ENCODE measurements at regions not wholly inside any gene's neighbourhood (a gene's known extent, or its start where the extent isn't known, plus 50 kb on each side); places are given as distances from the start of the nearest gene placed in this dataset.

DNA sequence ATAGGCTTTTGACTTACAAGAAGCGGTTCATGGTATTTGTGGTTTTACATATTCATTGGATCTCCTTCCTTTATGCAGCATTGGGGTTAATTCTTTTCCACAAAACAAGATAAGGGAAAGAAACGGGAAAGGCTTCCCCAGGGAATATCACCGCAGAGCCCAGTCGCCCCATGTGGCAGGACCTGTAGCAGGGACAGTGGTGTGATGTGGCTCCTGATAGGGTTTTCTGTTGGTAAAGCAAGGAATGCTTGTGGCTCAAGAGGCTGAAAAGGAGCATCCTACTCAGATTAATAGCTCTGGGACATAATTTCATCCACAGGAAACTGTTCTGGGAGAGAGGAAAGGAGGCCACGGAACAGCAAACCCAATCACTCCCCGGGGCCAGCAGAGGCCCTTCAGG, 699.9 kb downstream of the MTRR start:
- TF ChIP-seq, protein P1, sequence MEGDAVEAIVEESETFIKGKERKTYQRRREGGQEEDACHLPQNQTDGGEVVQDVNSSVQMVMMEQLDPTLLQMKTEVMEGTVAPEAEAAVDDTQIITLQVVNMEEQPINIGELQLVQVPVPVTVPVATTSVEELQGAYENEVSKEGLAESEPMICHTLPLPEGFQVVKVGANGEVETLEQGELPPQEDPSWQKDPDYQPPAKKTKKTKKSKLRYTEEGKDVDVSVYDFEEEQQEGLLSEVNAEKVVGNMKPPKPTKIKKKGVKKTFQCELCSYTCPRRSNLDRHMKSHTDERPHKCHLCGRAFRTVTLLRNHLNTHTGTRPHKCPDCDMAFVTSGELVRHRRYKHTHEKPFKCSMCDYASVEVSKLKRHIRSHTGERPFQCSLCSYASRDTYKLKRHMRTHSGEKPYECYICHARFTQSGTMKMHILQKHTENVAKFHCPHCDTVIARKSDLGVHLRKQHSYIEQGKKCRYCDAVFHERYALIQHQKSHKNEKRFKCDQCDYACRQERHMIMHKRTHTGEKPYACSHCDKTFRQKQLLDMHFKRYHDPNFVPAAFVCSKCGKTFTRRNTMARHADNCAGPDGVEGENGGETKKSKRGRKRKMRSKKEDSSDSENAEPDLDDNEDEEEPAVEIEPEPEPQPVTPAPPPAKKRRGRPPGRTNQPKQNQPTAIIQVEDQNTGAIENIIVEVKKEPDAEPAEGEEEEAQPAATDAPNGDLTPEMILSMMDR (conservative IDR thresholded peaks at IDR 0.05 in 1 of 2, IDR thresholded peaks at IDR 0.05 in 1 of 2; ENCODE audit: low read depth in 1 of 2, low read length in 2 of 2) = no peak
- TF ChIP-seq EZH2 (IDR thresholded peaks at IDR 0.05; ENCODE audit: low read length, missing control alignments) = no peak

Measured in fibroblast of lung (primary cell).